B cell (primary cell): ENCODE measurements at regions not wholly inside any gene's neighbourhood (a gene's known extent, or its start where the extent isn't known, plus 50 kb on each side); places are given as distances from the start of the nearest gene placed in this dataset.

Source experiments
- ATAC-seq: fragments of 200-7000 bp; cut with Tn5 transposase; one replicate; pipeline ENCODE4 v1.10.0; 2021; ENCODE audit warnings: low read depth, mild to moderate bottlenecking, moderate number of reproducible peaks, moderate library complexity
- CTCF ChIA-PET: fragments of 350-600 bp; sonication (Branson Sonifier 250); formaldehyde crosslinking; loops from one replicate; lab custom pipeline; 2021; ENCODE audit warnings: antibody characterized with exemption, inconsistent platforms; lab: Charles Lee
- POLR2A ChIA-PET: fragments of 350-600 bp; sonication (Branson Sonifier 250); formaldehyde crosslinking; loops from one replicate; lab custom pipeline; 2021; ENCODE audit warnings: antibody characterized with exemption; lab: Charles Lee
- DNase-seq: peaks from one replicate; pipeline ENCODE4 v3.0.0; 2013
- H2AFZ ChIP-seq: 2 replicates; pipeline ENCODE4 v1.6.1; 2012; ENCODE audit warnings: mild to moderate bottlenecking, low read depth, low read length; ENCODE audit not compliant: insufficient read depth, poor library complexity, severe bottlenecking
- H3K27ac ChIP-seq, 2 donors: 1 replicate in 1 of 2; 2 replicates in 1 of 2; pipeline ENCODE4 v1.5.1; 2012 to 2013; ENCODE audit warnings: low read length in 2 of 2, mild to moderate bottlenecking in 2 of 2, moderate library complexity in 1 of 2
- H3K27me3 ChIP-seq, 4 experiments: fragments of 200-600 bp in 1 of 4; sonication (generic) in 1 of 4; replicated peaks in 1 of 4; 1 replicate in 2 of 4; 2 replicates in 2 of 4; pipeline versions ENCODE4 v1.6.1 to v1.7.0; 2013 to 2016; ENCODE audit warnings: low read length in 3 of 4, mild to moderate bottlenecking in 2 of 4, mixed read lengths in 1 of 4, moderate library complexity in 1 of 4; ENCODE audit not compliant: insufficient read depth in 4 of 4, control insufficient read depth in 3 of 4; ENCODE audit errors: control extremely low read depth in 1 of 4
- H3K36me3 ChIP-seq, 2 experiments: replicated peaks in 1 of 2; 1 replicate in 1 of 2; 2 replicates in 1 of 2; pipeline versions ENCODE4 v1.6.1 to v1.7.1; 2013; ENCODE audit warnings: low read length in 1 of 2; ENCODE audit not compliant: insufficient read depth in 2 of 2, control insufficient read depth in 1 of 2; ENCODE audit errors: control extremely low read depth in 1 of 2, extremely low read depth in 1 of 2
- H3K4me1 ChIP-seq, 2 donors: fragments of 200-600 bp in 1 of 2; sonication (generic) in 1 of 2; 1 replicate in 1 of 2; 2 replicates in 1 of 2; pipeline versions ENCODE4 v1.5.1 to v1.6.1; 2013 to 2017; ENCODE audit warnings: low read length in 2 of 2; ENCODE audit not compliant: control insufficient read depth in 2 of 2, insufficient read depth in 2 of 2
- H3K4me2 ChIP-seq: replicated peaks from 2 replicates; pipeline ENCODE3; 2012; ENCODE audit warnings: mild to moderate bottlenecking, low read depth, low read length; ENCODE audit not compliant: poor library complexity, severe bottlenecking
- H3K4me3 ChIP-seq, 5 experiments: fragments of 200-600 bp in 1 of 5; sonication (generic) in 1 of 5; 1 replicate in 3 of 5; 2 replicates in 2 of 5; pipeline versions ENCODE4 v1.5.1 to v1.7.0; 2011 to 2016; ENCODE audit warnings: low read length in 4 of 5, mild to moderate bottlenecking in 4 of 5, low read depth in 2 of 5, control low read depth in 1 of 5, moderate library complexity in 1 of 5; ENCODE audit not compliant: insufficient read depth in 1 of 5; ENCODE audit errors: control extremely low read depth in 1 of 5, extremely low read depth in 1 of 5
- H3K79me2 ChIP-seq: fragments of 200-600 bp; sonication (generic); one replicate; pipeline ENCODE4 v1.6.0; 2016; ENCODE audit warnings: low read length; ENCODE audit not compliant: control insufficient read depth, insufficient read depth
- H3K9ac ChIP-seq: fragments of 200-600 bp; sonication (generic); 2 replicates; pipeline ENCODE4 v1.6.1; 2017; ENCODE audit warnings: mild to moderate bottlenecking, low read length, moderate library complexity
- H3K9me3 ChIP-seq, 3 donors: one replicate each; pipeline versions ENCODE4 v1.6.1 to v1.7.1; 2013; ENCODE audit warnings: low read length in 2 of 3; ENCODE audit not compliant: control insufficient read depth in 2 of 3, insufficient read depth in 1 of 3; ENCODE audit errors: control extremely low read depth in 1 of 3
- H4K20me1 ChIP-seq: 2 replicates; pipeline ENCODE4 v1.6.0; 2012; ENCODE audit warnings: mild to moderate bottlenecking, low read length; ENCODE audit not compliant: insufficient read depth, control insufficient read depth, poor library complexity, severe bottlenecking
- H3K27ac Mint-ChIP-seq: one replicate; pipeline ENCODE4 v1.8.0; 2021; ENCODE audit warnings: mixed read lengths
- H3K27me3 Mint-ChIP-seq: one replicate; pipeline ENCODE4 v1.8.0; 2021; ENCODE audit warnings: mixed read lengths
- H3K4me1 Mint-ChIP-seq: one replicate; pipeline ENCODE4 v1.8.0; 2021; ENCODE audit warnings: mixed read lengths
- H3K4me3 Mint-ChIP-seq: one replicate; pipeline ENCODE4 v1.8.0; 2021; ENCODE audit warnings: mixed read lengths
- H3K9me3 Mint-ChIP-seq: one replicate; pipeline ENCODE4 v1.8.0; 2022; ENCODE audit warnings: mixed read lengths; ENCODE audit not compliant: insufficient read depth
- EZH2 ChIP-seq: IDR thresholded peaks from 2 replicates; pipeline ENCODE4 v1.6.1; 2012; ENCODE audit warnings: borderline replicate concordance, low read depth, mild to moderate bottlenecking, moderate library complexity, low read length; ENCODE audit not compliant: insufficient read depth, poor library complexity, severe bottlenecking
- whole genome bisulfite sequencing: methylation state at CpG from one replicate; pipeline ENCODE4 v1.1.5; 2013; ENCODE audit warnings: missing lambda C conversion rate; ENCODE audit not compliant: insufficient coverage; 5-methylcytosine and 5-hydroxymethylcytosine counted together
- intact Hi-C: fragments of 100-400 bp; cut with micrococcal nuclease; formaldehyde crosslinking; loops from one replicate; pipeline ENCODE4 v1.10.0; 2022
- TF ChIP-seq, protein P1 (sequence below): fragments of 200-600 bp; IDR thresholded peaks from one replicate; pipeline ENCODE4 v1.8.0; 2022; ENCODE audit warnings: antibody characterized with exemption, mild to moderate bottlenecking

DNA sequence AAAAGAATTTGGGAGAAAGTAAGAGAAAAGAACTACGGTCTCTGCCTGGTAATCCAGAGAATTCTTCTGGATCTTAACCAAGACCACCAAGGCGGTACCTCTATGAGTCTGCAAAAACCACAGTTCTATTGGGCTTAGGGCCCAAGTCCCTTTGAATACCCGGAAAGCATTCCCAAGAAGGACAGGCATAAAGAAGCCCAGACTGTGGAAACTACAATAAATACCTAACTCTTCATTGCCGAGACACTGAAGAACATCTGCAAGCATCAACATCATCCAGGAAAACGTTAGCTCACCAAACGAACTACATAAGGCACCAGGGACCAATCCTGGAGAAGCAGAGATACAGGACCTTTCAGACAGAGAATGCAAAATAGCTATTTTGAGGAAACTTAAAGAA, 162.3 kb upstream of the TMC3 start:
- Mint-ChIP-seq H3K9me3 (no peaks in the 10 kb centered on the region), H3K27me3 (peaks cover 12% of the 10 kb centered on the region), H3K27ac (no peak overlapping the region), H3K4me3 (no peak overlapping the region), H3K4me1 (no peaks in the 10 kb centered on the region)
- no peak overlapping the region for H3K27ac ChIP-seq
- DNase-seq (no peak), ATAC-seq (no peak)
- H3K79me2 ChIP-seq = no peaks in the 10 kb centered on the region
- no peaks in the 10 kb centered on the region for H4K20me1 ChIP-seq
- intact Hi-C loops = no loop called here
- no peaks in the 10 kb centered on the region for H3K4me1 ChIP-seq
- CTCF ChIA-PET = no interaction called here
- no peak overlapping the region for H3K4me3 ChIP-seq
- no peaks in the 10 kb centered on the region for H3K27me3 ChIP-seq
- H3K4me2 ChIP-seq = no peak overlapping the region
- no peaks in the 10 kb centered on the region for H3K36me3 ChIP-seq
- no peak overlapping the region for H3K9ac ChIP-seq
- 94% methylated on average over 4 of the region's 6 CpGs for WGBS
- H3K9me3 ChIP-seq = peaks cover 0 to 2% (median 0%) of the 10 kb centered on the region in 3 donors
- no peak overlapping the region for H2AFZ ChIP-seq
- POLR2A ChIA-PET = no interaction called here
- no peak for TF ChIP-seq EZH2
- TF ChIP-seq, protein P1, sequence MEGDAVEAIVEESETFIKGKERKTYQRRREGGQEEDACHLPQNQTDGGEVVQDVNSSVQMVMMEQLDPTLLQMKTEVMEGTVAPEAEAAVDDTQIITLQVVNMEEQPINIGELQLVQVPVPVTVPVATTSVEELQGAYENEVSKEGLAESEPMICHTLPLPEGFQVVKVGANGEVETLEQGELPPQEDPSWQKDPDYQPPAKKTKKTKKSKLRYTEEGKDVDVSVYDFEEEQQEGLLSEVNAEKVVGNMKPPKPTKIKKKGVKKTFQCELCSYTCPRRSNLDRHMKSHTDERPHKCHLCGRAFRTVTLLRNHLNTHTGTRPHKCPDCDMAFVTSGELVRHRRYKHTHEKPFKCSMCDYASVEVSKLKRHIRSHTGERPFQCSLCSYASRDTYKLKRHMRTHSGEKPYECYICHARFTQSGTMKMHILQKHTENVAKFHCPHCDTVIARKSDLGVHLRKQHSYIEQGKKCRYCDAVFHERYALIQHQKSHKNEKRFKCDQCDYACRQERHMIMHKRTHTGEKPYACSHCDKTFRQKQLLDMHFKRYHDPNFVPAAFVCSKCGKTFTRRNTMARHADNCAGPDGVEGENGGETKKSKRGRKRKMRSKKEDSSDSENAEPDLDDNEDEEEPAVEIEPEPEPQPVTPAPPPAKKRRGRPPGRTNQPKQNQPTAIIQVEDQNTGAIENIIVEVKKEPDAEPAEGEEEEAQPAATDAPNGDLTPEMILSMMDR = no peak

GRCh38 chr15:81534124-81534523, 160.1 kb upstream of the TMC3 start:
- no peak overlapping the region for H3K27ac Mint-ChIP-seq
- H3K36me3 ChIP-seq = no peaks in the 10 kb centered on the region
- H3K4me1 ChIP-seq = no peaks in the 10 kb centered on the region
- no peaks in the 10 kb centered on the region for H3K9me3 Mint-ChIP-seq
- no peak overlapping the region for H3K4me2 ChIP-seq
- H3K27ac ChIP-seq = no peak overlapping the region
- POLR2A ChIA-PET = no interaction called here
- no peaks in the 10 kb centered on the region for H3K4me1 Mint-ChIP-seq
- no peaks in the 10 kb centered on the region for H3K79me2 ChIP-seq
- no peak for TF ChIP-seq EZH2
- TF ChIP-seq, protein P1 = no peak
- H3K9me3 ChIP-seq = peaks cover 0 to 2% (median 0%) of the 10 kb centered on the region in 3 donors
- no peak for DNase-seq
- no CpG with 5 or more reads among the region's 1 CpG for WGBS
- no peak overlapping the region for H2AFZ ChIP-seq
- no peak overlapping the region for H3K4me3 Mint-ChIP-seq
- no peaks in the 10 kb centered on the region for H3K27me3 ChIP-seq
- CTCF ChIA-PET = no interaction called here
- no peak for ATAC-seq
- H4K20me1 ChIP-seq = no peaks in the 10 kb centered on the region
- H3K27me3 Mint-ChIP-seq = peaks cover 13% of the 10 kb centered on the region
- intact Hi-C loops = no loop called here
- no peak overlapping the region for H3K9ac ChIP-seq
- no peak overlapping the region for H3K4me3 ChIP-seq
